Chondrocyte (in vitro differentiated cells): ENCODE measurements at regions not wholly inside any gene's neighbourhood (a gene's known extent, or its start where the extent isn't known, plus 50 kb on each side); places are given as distances from the start of the nearest gene placed in this dataset.

Experiments used
- DNase-seq: peaks from one replicate; pipeline ENCODE4 v3.0.0; 2021; ENCODE audit warnings: mixed read lengths, low spot score
- H3K27ac Mint-ChIP-seq: one replicate; pipeline ENCODE4 v1.8.0; 2021; ENCODE audit warnings: mild to moderate bottlenecking, moderate library complexity, mixed read lengths; ENCODE audit not compliant: unreplicated experiment
- H3K27me3 Mint-ChIP-seq: 2 replicates; pipeline ENCODE4 v1.8.0; 2021; ENCODE audit warnings: low read depth, mixed read lengths
- H3K36me3 Mint-ChIP-seq: 2 replicates; pipeline ENCODE4 v1.8.0; 2021; ENCODE audit warnings: low read depth, mixed read lengths
- H3K4me1 Mint-ChIP-seq: 2 replicates; pipeline ENCODE4 v1.8.0; 2021; ENCODE audit warnings: low read depth, mild to moderate bottlenecking, mixed read lengths
- H3K4me3 Mint-ChIP-seq: one replicate; pipeline ENCODE4 v1.8.0; 2021; ENCODE audit warnings: mild to moderate bottlenecking, moderate library complexity, mixed read lengths; ENCODE audit not compliant: unreplicated experiment
- H3K9me3 Mint-ChIP-seq: 2 replicates; pipeline ENCODE4 v1.8.0; 2021; ENCODE audit warnings: low read depth, mixed read lengths
- CTCF ChIP-seq: fragments of 200-600 bp; sonication (generic); IDR thresholded peaks from 2 replicates; pipeline ENCODE4 v1.5.0; 2021; ENCODE audit warnings: antibody characterized with exemption, mild to moderate bottlenecking, moderate library complexity

GRCh38 chr3:107987036-107987939 is 103.5 kb downstream of the CD47 start:
- Mint-ChIP-seq H3K27me3 (no peaks in the 10 kb centered on the region), H3K27ac (peak overlapping the region; percentile 81), H3K4me3 (no peak overlapping the region), H3K9me3 (no peaks in the 10 kb centered on the region), H3K36me3 (no peaks in the 10 kb centered on the region), H3K4me1 (peaks cover 39% of the 10 kb centered on the region)
- no peak for TF ChIP-seq CTCF
- no peak for DNase-seq

GRCh38 chr3:107986505-107986904 is 104.3 kb downstream of the CD47 start:
- peak overlapping the region; percentile 81 for H3K27ac Mint-ChIP-seq
- H3K9me3 Mint-ChIP-seq = no peaks in the 10 kb centered on the region
- TF ChIP-seq CTCF = no peak
- H3K4me3 Mint-ChIP-seq = no peak overlapping the region
- H3K27me3 Mint-ChIP-seq = no peaks in the 10 kb centered on the region
- H3K36me3 Mint-ChIP-seq = no peaks in the 10 kb centered on the region
- no peak for DNase-seq
- peaks cover 43% of the 10 kb centered on the region for H3K4me1 Mint-ChIP-seq

DNA sequence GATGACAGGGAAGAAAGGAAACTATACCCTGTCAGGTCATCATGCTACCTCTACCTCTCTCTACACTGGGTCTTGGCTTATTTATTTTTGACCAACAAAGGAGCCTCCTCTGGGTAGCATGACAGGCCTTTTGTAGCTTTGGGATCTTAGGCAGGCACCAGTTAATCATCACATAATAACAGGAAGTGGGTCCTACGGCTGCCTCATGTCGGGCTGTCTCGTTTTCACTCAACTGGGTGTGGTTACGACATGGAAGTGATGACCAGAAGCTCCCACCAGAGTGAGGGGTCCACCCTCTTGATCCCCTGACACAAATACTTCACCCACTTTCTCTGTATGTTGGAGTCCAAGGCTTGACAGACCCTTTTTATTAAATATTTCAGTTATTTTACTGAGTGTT is 105.3 kb downstream of the CD47 start:
- DNase-seq = no peak
- Mint-ChIP-seq H3K36me3 (no peaks in the 10 kb centered on the region), H3K27ac (no peak overlapping the region), H3K4me1 (peaks cover 43% of the 10 kb centered on the region), H3K9me3 (no peaks in the 10 kb centered on the region), H3K4me3 (no peak overlapping the region), H3K27me3 (no peaks in the 10 kb centered on the region)
- no peak for TF ChIP-seq CTCF

DNA sequence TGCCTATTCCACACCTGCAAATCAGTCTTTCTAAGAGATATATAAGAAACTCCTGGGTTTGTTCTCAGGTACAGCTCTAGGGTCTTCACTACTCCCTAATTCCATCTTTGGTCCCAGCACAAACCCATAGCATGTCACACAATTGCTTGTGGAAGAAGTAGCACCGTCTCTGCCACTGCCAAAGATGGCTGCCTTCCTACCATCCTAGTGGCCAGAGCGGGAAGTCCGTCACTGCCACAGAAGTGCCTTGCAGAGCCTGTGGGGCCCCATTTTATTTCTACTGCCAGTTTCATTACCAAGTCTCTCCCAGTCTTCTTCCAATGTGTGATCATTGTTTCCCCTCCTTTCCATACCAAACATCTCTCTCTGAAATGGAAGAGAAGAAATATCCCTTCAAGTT is 107.6 kb downstream of the CD47 start:
- Mint-ChIP-seq H3K9me3 (no peaks in the 10 kb centered on the region), H3K27ac (no peak overlapping the region), H3K27me3 (no peaks in the 10 kb centered on the region), H3K4me1 (peaks cover 29% of the 10 kb centered on the region), H3K36me3 (peaks cover 1% of the 10 kb centered on the region), H3K4me3 (no peak overlapping the region)
- no peak for TF ChIP-seq CTCF
- no peak for DNase-seq

- H3K4me3 Mint-ChIP-seq = no peak overlapping the region
- H3K9me3 Mint-ChIP-seq = no peaks in the 10 kb centered on the region
- peaks cover 18% of the 10 kb centered on the region for H3K4me1 Mint-ChIP-seq
- H3K27ac Mint-ChIP-seq = no peak overlapping the region
- H3K36me3 Mint-ChIP-seq = peaks cover 1% of the 10 kb centered on the region
- no peak for DNase-seq
- TF ChIP-seq CTCF = no peak
- no peaks in the 10 kb centered on the region for H3K27me3 Mint-ChIP-seq
Measured at GRCh38 chr3:107982165-107982564, 108.7 kb downstream of the CD47 start.
